HCT116 (cell line): ENCODE measurements at regions not wholly inside any gene's neighbourhood (a gene's known extent, or its start where the extent isn't known, plus 50 kb on each side); places are given as distances from the start of the nearest gene placed in this dataset.

Experiments
- ATAC-seq: fragments of 200-7000 bp; cut with Tn5 transposase; 2 replicates; pipeline ENCODE4 v1.9.1; 2020; ENCODE audit warnings: mild to moderate bottlenecking, moderate library complexity
- BruUV-seq: library from RNA; stranded (reverse); fragments of 400-500 nt; replicated peaks from 2 replicates; lab custom pipeline; 2021; lab: Mats Ljungman, UMichigan
- CTCF ChIA-PET: fragments of 300-600 bp; sonication (Branson Sonifier 250); formaldehyde crosslinking; loops from one replicate; lab custom pipeline; 2021; ENCODE audit warnings: antibody characterized with exemption; lab: Charles Lee
- POLR2A ChIA-PET: fragments of 300-600, 350-600 bp; sonication (Branson Sonifier 250); formaldehyde crosslinking; loops from one replicate; lab custom pipeline; 2021; ENCODE audit warnings: antibody characterized with exemption; lab: Charles Lee
- RAD21 ChIA-PET, 2 experiments: fragments of 300-600 bp; sonication (Branson Sonifier 250); formaldehyde crosslinking; loops; one replicate each; lab custom pipeline; 2023; ENCODE audit warnings: low total read pairs in 2 of 2; ENCODE audit not compliant: uncharacterized antibody in 2 of 2, unreplicated experiment in 2 of 2, low non-redundant PET in 1 of 2; lab: Charles Lee
- DNase-seq: peaks from one replicate; pipeline ENCODE4 v3.0.0-alpha.2; 2010; ENCODE audit warnings: low read depth, low spot score
- H2AFZ ChIP-seq: fragments of 200-600 bp; shearing (Covaris generic), sonication (generic); 2 replicates; pipeline ENCODE4 v1.6.1; 2017; ENCODE audit warnings: low read depth, mixed run types, mixed read lengths, antibody characterized with exemption, low read length; ENCODE audit not compliant: poor library complexity, severe bottlenecking
- H3K27ac ChIP-seq: 2 replicates; pipeline ENCODE4 v1.5.1; 2012; ENCODE audit warnings: low read depth, low read length
- H3K27me3 ChIP-seq: fragments of 200-600 bp; sonication (generic); 2 replicates; pipeline ENCODE4 v1.6.1; 2016; ENCODE audit warnings: mixed run types, low read length, mixed read lengths; ENCODE audit not compliant: insufficient read depth
- H3K36me3 ChIP-seq, 2 experiments: fragments of 200-500 bp in 1 of 2; fragments of 200-600 bp in 1 of 2; sonication (Bioruptor generic) in 1 of 2; sonication (generic) in 1 of 2; 2 replicates each; pipeline versions ENCODE4 v1.5.1 to v1.6.1; 2014 to 2016; ENCODE audit warnings: low read length in 2 of 2, inconsistent platforms in 1 of 2, mixed read lengths in 1 of 2, mixed run types in 1 of 2; ENCODE audit not compliant: insufficient read depth in 2 of 2, control insufficient read depth in 1 of 2
- H3K4me1 ChIP-seq, 2 experiments: fragments of 200-600 bp in 1 of 2; sonication (generic) in 1 of 2; 2 replicates each; pipeline versions ENCODE4 v1.5.1 to v1.6.1; 2012 to 2017; ENCODE audit warnings: low read length in 2 of 2, inconsistent platforms in 1 of 2, mild to moderate bottlenecking in 1 of 2, mixed read lengths in 1 of 2, mixed run types in 1 of 2, moderate library complexity in 1 of 2; ENCODE audit not compliant: insufficient read depth in 2 of 2, control insufficient read depth in 1 of 2
- H3K4me2 ChIP-seq: fragments of 200-600 bp; sonication (generic); 2 replicates; pipeline ENCODE4 v1.6.1; 2017; ENCODE audit warnings: mixed run types, low read length, mixed read lengths
- H3K4me3 ChIP-seq, 2 experiments: fragments of 200-600 bp in 1 of 2; sonication (generic) in 1 of 2; replicated peaks in 1 of 2; 2 replicates each; pipeline ENCODE4 v1.5.1; 2011 to 2016; ENCODE audit warnings: low read length in 2 of 2, control low read depth in 1 of 2, low read depth in 1 of 2, mild to moderate bottlenecking in 1 of 2, mixed read lengths in 1 of 2, mixed run types in 1 of 2
- H3K79me2 ChIP-seq: fragments of 200-600 bp; sonication (generic); 2 replicates; pipeline ENCODE4 v1.6.1; 2017; ENCODE audit warnings: mild to moderate bottlenecking, mixed run types, low read length, moderate library complexity, mixed read lengths; ENCODE audit not compliant: insufficient read depth
- H3K9ac ChIP-seq: fragments of 200-600 bp; sonication (generic); 2 replicates; pipeline ENCODE4 v1.6.1; 2016; ENCODE audit warnings: low read length, mixed read lengths
- H3K9me2 ChIP-seq: fragments of 200-600 bp; sonication (generic), shearing (Covaris generic); 2 replicates; pipeline ENCODE4 v1.6.1; 2017; ENCODE audit warnings: mixed run types, mild to moderate bottlenecking, moderate library complexity; ENCODE audit not compliant: insufficient read depth
- H3K9me3 ChIP-seq, 2 experiments: fragments of 200-500 bp in 1 of 2; fragments of 200-600 bp in 1 of 2; sonication (Bioruptor generic) in 1 of 2; sonication (generic) in 1 of 2; 2 replicates each; pipeline ENCODE4 v1.6.1; 2014 to 2017; ENCODE audit warnings: low read length in 2 of 2, mixed read lengths in 2 of 2, inconsistent platforms in 1 of 2, low read depth in 1 of 2, mild to moderate bottlenecking in 1 of 2, mixed run types in 1 of 2, moderate library complexity in 1 of 2; ENCODE audit not compliant: control insufficient read depth in 1 of 2, insufficient read depth in 1 of 2
- H4K20me1 ChIP-seq: fragments of 200-600 bp; sonication (generic), shearing (Covaris generic); 2 replicates; pipeline ENCODE4 v1.6.1; 2017; ENCODE audit warnings: mixed run types, mild to moderate bottlenecking, moderate library complexity; ENCODE audit not compliant: insufficient read depth
- CBX3 ChIP-seq: IDR thresholded peaks from 2 replicates; pipeline ENCODE4 v1.6.1; 2012; ENCODE audit warnings: low read depth
- ELF1 ChIP-seq: IDR thresholded peaks from 2 replicates; pipeline ENCODE4 v1.6.1; 2012; ENCODE audit warnings: low read depth, borderline replicate concordance
- FOSL1 ChIP-seq: IDR thresholded peaks from 2 replicates; pipeline ENCODE4 v1.6.1; 2012; ENCODE audit warnings: low read depth
- POLR2A ChIP-seq: IDR thresholded peaks from 2 replicates; pipeline ENCODE4 v1.7.0; 2011; ENCODE audit warnings: borderline replicate concordance; ENCODE audit not compliant: insufficient read depth, insufficient read length; ENCODE audit errors: extremely low read depth
- POLR2AphosphoS5 ChIP-seq: IDR thresholded peaks from 2 replicates; pipeline ENCODE4 v1.6.1; 2011; ENCODE audit warnings: mild to moderate bottlenecking, low read depth, low read length, moderate library complexity
- SIN3A ChIP-seq: IDR thresholded peaks from 2 replicates; pipeline ENCODE4 v1.6.1; 2012; ENCODE audit warnings: low read depth
- SRF ChIP-seq: IDR thresholded peaks from 2 replicates; pipeline ENCODE4 v1.6.1; 2012; ENCODE audit warnings: low read depth
- YY1 ChIP-seq: IDR thresholded peaks from 2 replicates; pipeline ENCODE4 v1.6.1; 2011; ENCODE audit warnings: low read length, low read depth, moderate library complexity, mild to moderate bottlenecking; ENCODE audit not compliant: insufficient replicate concordance; ENCODE audit errors: extremely low read depth
- ZFX ChIP-seq: fragments of 450-650 bp; IDR thresholded peaks from 2 replicates; pipeline ENCODE4 v1.6.1; 2017
- ZNF274 ChIP-seq: fragments of 200-500 bp; sonication (Bioruptor generic); IDR thresholded peaks from 2 replicates; pipeline ENCODE4 v1.6.1; 2014; ENCODE audit warnings: mild to moderate bottlenecking, low read depth, low read length, inconsistent platforms
- intact Hi-C: fragments of 100-400 bp; cut with micrococcal nuclease; formaldehyde crosslinking; loops from 2 replicates; pipeline ENCODE4 v1.10.0; 2022
- TF ChIP-seq, protein P1 (sequence below): IDR thresholded peaks from 2 replicates; pipeline ENCODE4 v1.6.1; 2011; ENCODE audit warnings: mild to moderate bottlenecking, low read length, moderate library complexity; ENCODE audit not compliant: insufficient replicate concordance; ENCODE audit errors: extremely low read depth
- TF ChIP-seq, protein P2 (sequence below): IDR thresholded peaks from 2 replicates; pipeline ENCODE4 v1.6.1; 2012

DNA sequence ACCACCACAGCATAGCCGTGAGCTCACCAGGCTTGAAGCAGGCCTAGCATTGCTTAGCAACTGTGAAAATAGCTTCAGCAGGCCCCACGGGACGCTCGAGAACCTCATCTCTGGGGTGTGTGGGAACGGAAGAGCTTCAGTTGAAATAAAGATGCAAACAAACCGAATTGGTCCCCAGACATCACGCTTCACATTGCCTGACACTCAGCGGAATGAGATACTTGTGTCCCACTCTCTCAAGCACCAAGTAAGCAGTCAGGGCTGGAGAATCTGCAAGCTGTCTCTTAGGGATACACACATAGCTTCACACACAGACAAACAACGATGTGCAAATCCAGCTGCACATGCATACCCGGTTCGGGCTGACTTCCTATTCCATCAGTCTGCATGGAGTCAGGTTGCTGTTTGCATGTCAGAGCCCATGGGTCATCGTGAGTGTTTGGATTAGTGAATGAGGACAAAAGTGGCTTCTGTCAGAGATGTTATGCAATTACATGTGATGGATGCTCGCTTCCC, 205.7 kb downstream of the SNX19 start:
- DNase-seq = no peak
- no peak for ATAC-seq
- ChIA-PET POLR2A (no interaction called here), CTCF (no interaction called here), RAD21 (no interaction called here)
- Histone ChIP-seq H3K27me3 (peaks cover 9% of the 10 kb centered on the region; the same call in 1 of the 2 replicates), H3K9me3 (no peaks in the 10 kb centered on the region), H4K20me1 (no peaks in the 10 kb centered on the region), H2AFZ (no peak overlapping the region), H3K9ac (no peak overlapping the region), H3K36me3 (no peaks in the 10 kb centered on the region), H3K27ac (no peak overlapping the region), H3K4me1 (no peaks in the 10 kb centered on the region), H3K79me2 (no peaks in the 10 kb centered on the region), H3K9me2 (no peaks in the 10 kb centered on the region), H3K4me3 (no peak overlapping the region), H3K4me2 (no peak overlapping the region)
- no TSS peak for BruUV-seq
- TF ChIP-seq SRF (no peak), ZNF274 (no peak)
- intact Hi-C loops = no loop called here

DNA sequence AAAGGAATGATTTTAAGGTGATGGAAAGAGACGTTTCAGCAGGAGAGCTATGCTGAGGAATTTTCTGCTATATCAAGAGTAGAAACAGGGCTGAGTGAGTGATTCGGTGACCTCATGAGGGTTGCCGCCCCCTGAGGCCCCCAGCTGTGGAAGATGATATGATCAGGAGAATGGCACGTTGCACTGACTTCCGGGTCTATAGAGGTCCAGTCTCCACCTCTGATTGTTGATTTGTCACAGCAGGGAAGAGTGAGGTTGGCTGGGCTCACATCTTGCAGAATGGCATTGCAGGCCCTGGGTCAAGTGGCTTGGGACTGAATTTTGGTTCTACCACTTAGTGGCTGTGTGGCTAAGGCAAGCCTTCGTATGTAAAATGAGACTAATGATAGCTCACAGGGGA, 205.1 kb downstream of the SNX19 start:
- Histone ChIP-seq H3K27ac (no peak overlapping the region), H3K4me1 (no peaks in the 10 kb centered on the region), H3K4me3 (no peak overlapping the region), H3K79me2 (no peaks in the 10 kb centered on the region), H3K27me3 (peaks cover 9% of the 10 kb centered on the region; the same call in 1 of the 2 replicates), H2AFZ (no peak overlapping the region), H3K9me2 (no peaks in the 10 kb centered on the region), H3K9ac (no peak overlapping the region), H3K36me3 (no peaks in the 10 kb centered on the region), H3K4me2 (no peak overlapping the region), H4K20me1 (no peaks in the 10 kb centered on the region), H3K9me3 (no peaks in the 10 kb centered on the region)
- DNase-seq (no peak), ATAC-seq (no peak)
- TF ChIP-seq YY1 (no peak), POLR2A (no peak), CBX3 (no peak), ELF1 (no peak), FOSL1 (no peak), POLR2AphosphoS5 (no peak), ZFX (no peak), SIN3A (no peak)
- TF ChIP-seq, protein P1, sequence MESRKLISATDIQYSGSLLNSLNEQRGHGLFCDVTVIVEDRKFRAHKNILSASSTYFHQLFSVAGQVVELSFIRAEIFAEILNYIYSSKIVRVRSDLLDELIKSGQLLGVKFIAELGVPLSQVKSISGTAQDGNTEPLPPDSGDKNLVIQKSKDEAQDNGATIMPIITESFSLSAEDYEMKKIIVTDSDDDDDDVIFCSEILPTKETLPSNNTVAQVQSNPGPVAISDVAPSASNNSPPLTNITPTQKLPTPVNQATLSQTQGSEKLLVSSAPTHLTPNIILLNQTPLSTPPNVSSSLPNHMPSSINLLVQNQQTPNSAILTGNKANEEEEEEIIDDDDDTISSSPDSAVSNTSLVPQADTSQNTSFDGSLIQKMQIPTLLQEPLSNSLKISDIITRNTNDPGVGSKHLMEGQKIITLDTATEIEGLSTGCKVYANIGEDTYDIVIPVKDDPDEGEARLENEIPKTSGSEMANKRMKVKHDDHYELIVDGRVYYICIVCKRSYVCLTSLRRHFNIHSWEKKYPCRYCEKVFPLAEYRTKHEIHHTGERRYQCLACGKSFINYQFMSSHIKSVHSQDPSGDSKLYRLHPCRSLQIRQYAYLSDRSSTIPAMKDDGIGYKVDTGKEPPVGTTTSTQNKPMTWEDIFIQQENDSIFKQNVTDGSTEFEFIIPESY = no peak
- TF ChIP-seq, protein P2, sequence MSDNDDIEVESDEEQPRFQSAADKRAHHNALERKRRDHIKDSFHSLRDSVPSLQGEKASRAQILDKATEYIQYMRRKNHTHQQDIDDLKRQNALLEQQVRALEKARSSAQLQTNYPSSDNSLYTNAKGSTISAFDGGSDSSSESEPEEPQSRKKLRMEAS = no peak
- intact Hi-C loops = no loop called here
- POLR2A ChIA-PET = no interaction called here
- BruUV-seq = no TSS peak
- RAD21 ChIA-PET = no interaction called here
- CTCF ChIA-PET = no interaction called here
